ENCODE measurements at regions not wholly inside any gene's neighbourhood (a gene's known extent, or its start where the extent isn't known, plus 50 kb on each side); places are given as distances from the start of the nearest gene placed in this dataset.

DNA sequence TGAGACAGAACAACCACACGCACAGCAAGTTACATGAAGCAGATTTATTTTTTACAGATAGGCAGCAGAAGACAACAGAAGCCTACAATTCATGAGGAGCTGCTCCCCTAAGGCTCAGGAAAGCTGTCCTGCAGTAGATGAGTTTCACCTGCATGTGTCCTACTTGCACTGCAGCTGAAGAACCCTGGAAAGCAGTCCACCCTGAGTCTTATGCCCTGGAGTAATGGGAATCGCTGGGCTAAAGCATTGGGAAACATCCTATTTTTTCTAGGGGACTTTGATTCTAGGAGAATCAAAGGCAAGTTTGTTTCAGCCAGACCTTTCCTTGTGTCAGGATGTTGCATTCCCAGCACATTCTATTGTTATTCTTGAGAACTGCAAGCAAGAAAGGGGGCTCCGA is 304.8 kb downstream of the LRATD1 start:
- TF ChIP-seq POLR2AphosphoS5 (IDR thresholded peaks at IDR 0.05; ENCODE audit: low read depth, low read length): no peak
- TF ChIP-seq POLR2A (IDR thresholded peaks at IDR 0.05; ENCODE audit: low read depth, low read length): no peak

Measured in GM12892 (cell line).